ENCODE measurements at regions not wholly inside any gene's neighbourhood (a gene's known extent, or its start where the extent isn't known, plus 50 kb on each side); places are given as distances from the start of the nearest gene placed in this dataset.
"Not testable (repeated sequence)": the region's sequence is repeated elsewhere in the genome, so short reads cannot be mapped to it uniquely, and the experiment has no call there.

DNA sequence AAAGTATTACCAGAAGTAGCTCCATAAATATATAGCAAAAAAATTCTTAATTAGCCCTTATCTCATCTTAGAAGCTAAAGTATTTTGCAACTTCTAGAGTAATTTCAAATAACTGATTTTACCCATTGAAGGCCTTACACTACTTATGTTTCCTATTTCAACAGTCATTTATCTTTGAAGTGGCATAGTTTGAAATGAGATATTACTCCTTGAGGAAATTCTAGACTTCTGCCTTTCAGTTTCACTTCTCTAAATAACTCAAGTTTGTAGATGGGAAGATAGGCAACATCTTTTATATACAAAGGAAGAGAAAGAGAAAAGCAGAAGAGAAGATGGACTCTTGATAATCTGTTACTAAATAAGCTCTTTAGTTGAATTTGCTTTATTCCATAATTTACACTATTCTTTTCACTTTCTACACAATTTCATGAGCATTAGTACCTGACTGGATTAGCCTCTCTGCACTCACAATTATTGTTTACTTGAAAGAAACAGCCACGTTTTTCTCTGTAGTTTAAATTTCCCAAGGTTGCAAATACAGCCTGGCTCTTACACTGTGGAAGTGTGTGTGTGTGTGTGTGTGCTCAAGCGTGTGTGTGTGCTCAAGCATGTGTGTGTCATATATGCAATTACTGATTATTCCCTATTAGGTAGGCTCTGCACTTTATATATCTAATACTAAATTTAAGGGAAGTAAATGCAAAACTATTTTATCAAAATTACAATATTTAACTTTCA lies 60.6 kb upstream of the EMB start:
- DNase-seq (ENCODE audit: low read depth), result no peak

GRCh38 chr5:50513028-50513457 lies 72.0 kb upstream of the EMB start:
- not testable (repeated sequence) for DNase-seq (ENCODE audit: low read depth)

DNA sequence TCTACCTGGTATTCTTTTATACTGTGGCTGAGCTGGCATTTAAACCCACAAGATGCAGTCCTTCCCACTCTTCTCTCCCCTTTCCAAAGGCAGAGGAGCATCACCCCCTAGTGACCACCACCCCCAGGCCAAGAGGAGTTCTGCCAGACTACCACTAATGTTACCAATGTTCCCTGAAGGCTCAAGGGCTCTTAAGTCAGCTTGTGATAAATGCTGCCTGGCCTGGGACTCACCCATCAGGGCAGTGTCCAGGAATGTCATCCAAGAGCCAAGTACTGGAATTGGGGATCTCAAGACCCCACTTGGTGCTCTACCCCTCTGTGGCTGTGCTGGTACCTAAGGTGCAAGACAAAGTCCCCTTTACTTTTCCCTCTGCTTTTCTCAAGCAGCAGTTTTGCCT lies 80.0 kb upstream of the EMB start:
- DNase-seq (ENCODE audit: low read depth), result not testable (repeated sequence)

DNA sequence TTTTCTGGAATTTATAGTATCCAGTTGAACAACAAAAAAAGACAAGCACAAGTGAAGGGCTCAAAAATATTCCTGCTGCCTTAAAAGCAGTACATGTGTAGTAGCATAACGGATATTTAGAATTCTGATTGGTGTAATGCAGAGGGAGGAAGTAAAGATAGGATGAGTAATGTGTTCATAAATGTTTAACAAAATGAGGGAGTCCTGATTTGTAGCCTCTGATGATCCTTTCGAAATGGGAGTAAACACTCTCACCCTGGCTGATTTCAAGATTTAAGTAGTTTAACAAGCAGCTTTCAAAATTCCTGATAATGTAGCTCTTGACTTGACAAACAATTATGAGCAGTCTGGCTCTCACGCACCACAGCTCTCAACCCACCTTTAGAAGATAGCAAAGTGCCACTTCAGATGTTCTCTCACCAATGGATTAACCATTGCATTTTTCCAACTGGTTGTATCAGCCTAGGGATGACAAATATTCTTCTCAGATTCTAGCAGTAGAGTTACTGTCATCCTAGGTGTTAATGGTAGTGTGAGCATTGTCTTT lies 86.5 kb upstream of the EMB start:
- not testable (repeated sequence) for DNase-seq (ENCODE audit: low read depth)

- DNase-seq (ENCODE audit: low read depth), result no peak
Observed at GRCh38 chr5:50535393-50535792, 94.3 kb upstream of the EMB start.

- not testable (repeated sequence) for DNase-seq (ENCODE audit: low read depth)
Observed at GRCh38 chr5:50537534-50537933, 96.4 kb upstream of the EMB start.

- no peak for DNase-seq (ENCODE audit: low read depth)
Observed at GRCh38 chr5:50547303-50547702, 106.2 kb upstream of the EMB start.

DNA sequence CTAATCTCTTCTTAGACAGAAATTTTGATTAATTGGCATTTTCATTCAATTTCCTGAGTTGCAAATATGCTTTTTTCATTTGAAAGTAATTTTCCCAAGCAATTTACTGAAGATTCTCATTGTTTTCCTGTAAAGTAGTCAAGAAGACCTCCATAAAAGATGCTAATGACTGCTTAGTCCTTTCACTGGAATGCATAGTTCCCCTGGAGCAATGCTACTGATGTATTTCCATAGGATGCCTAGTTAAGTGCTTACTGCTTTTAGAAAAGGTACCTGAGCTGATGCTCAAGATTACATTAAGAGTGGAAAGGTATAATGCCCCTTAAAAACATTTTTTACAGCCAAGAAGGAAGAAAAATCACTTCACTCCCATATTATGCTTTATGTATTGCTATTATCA lies 109.2 kb upstream of the EMB start:
- DNase-seq (ENCODE audit: low read depth), result no peak

GRCh38 chr5:50550993-50551392 lies 109.9 kb upstream of the EMB start:
- no peak for DNase-seq (ENCODE audit: low read depth)

DNA sequence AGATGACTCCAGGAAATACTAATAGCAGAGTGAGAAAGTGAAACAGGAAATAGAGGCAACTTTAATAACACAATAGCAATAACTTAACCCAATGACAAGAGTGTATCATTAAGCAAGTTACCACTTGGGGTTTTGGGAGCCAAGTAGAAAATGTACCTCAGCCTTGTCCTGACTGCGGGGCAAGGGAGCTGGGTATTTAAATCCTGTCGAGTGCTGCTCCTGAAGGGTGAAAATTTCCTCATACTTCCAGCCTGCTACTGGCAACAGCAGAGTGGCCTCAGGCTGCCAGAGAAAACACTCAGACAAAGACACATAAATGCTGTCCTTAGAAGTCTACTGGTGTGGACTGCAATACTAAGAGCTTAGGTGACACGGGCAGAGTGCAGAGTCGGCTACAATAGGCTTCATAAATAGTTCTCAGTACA lies 112.5 kb upstream of the EMB start:
- no peak for DNase-seq (ENCODE audit: low read depth)

DNA sequence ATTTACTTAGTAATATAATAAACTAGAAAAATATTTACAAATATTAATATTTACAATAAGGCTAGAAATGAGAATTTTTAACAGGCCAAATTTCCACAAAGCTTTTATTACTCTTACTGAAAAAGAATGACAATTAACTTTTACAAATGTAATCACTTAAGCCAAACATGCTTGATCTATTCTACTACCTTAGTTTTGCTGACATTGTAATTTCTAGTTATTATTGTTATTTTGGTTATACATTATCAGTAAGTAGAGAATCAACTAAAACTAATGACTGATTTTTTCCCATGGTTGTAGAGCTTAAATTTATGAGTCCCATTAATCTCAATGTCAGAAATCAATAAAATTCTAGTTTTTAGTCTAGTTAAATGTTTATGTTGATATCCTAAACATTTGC lies 107.8 kb upstream of the PARP8 start:
- not testable (repeated sequence) for DNase-seq (ENCODE audit: low read depth)

- no peak for DNase-seq (ENCODE audit: low read depth)
Observed at GRCh38 chr5:50559955-50560354, 106.5 kb upstream of the PARP8 start.

DNA sequence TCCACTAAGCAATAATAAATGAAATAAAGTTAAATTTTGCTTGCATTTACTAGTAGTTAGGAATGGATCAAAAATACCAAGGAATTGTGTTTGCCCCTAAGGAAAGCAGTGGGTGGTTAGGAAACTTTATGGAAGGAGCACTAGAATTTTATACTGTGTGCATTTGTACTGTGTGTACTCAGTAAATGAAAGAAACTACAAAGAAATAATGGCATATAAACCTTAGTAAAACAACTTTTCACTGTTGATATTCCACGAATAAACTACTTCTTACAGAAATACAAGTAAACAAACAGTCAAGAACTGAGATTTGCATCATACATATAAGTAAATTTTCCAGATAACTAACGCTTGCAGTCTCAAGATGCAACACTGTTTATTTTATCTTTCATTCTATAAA lies 103.7 kb upstream of the PARP8 start:
- DNase-seq (ENCODE audit: low read depth), result no peak

DNA sequence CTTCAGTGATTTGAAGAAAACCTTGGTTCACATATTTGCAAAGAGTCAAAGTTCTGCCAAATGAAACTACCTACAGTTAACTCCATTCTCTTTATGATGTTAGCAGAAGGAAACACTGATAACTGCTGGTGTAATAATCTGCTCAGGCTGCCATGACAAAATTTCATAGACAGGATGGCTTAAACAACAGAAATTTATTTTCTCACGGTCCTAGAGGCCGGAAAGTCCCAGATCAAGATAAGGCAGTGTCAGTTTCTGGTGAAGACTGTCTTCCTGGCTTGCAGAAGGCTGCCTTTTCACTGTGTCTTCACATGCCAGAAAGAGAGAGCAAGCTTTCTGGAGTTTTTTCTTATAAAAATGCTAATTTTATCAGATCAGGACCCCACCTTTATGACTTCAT lies 102.4 kb upstream of the PARP8 start:
- no peak for DNase-seq (ENCODE audit: low read depth)

DNA sequence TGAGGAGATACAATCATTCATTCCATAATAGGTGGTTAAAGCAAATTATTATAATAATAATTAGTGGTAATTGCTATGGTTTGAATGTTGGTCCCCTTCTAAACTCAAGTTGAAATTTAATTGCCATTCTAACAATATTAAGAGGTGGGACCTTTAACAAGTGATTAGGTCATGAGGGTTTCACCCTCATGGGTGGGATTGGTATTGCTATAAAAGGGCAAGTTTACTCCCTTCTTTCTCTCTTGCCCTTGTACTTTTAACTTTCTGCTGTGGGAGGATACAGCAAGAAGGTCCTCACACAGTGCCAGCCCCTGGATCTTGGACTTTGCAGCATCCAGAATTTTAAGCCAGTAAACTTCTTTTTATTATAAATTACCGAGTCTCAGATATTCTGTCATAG lies 101.9 kb upstream of the PARP8 start:
- no peak for DNase-seq (ENCODE audit: low read depth)

DNA sequence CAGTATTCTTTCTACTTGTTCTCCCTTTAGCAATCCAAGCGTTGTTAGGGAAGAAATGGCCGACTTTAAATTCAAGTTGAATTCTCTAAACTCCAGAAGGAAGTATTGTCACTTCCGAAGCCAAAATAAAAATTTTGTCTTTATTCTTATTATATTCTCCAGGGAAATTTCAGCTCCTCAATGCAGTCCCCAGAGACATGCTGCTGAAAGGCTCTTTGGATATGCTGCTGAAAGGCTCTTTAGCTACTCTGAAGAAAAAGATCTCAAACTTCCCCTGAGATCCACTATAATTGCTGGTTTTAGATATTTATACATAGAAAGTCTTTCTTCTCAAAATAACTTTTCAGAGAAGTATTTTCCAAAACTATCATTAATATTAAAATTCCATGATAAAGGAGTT lies 92.3 kb upstream of the PARP8 start:
- no peak for DNase-seq (ENCODE audit: low read depth)

- DNase-seq (ENCODE audit: low read depth), result no peak
Observed at GRCh38 chr5:50575740-50576139, 90.7 kb upstream of the PARP8 start.

GRCh38 chr5:50576265-50576664 lies 90.2 kb upstream of the PARP8 start:
- no peak for DNase-seq (ENCODE audit: low read depth)

GRCh38 chr5:50576686-50577256 lies 89.7 kb upstream of the PARP8 start:
- DNase-seq (ENCODE audit: low read depth), result no peak

- DNase-seq (ENCODE audit: low read depth), result no peak
Observed at GRCh38 chr5:50580506-50580905, 85.9 kb upstream of the PARP8 start.

GRCh38 chr5:50581845-50582244 lies 84.6 kb upstream of the PARP8 start:
- not testable (repeated sequence) for DNase-seq (ENCODE audit: low read depth)

DNA sequence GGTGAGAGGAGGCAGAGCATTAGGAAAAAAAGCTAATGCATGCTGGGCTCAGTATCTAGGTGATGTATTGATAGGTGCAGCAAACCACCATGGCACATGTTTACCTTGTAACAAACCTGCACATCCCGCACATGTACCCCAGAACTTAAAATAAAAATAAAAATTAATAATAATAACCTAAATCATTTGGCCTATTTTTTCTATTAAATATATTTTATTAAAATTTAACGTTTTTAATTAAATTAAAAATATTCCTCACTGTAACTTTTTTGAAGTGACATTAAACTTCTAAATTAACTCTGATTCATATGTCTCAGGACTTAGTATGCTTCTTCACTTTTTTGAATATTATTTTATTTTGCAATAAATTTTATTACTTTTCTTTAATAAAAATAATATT lies 83.7 kb upstream of the PARP8 start:
- no peak for DNase-seq (ENCODE audit: low read depth)

GRCh38 chr5:50583621-50584020 lies 82.8 kb upstream of the PARP8 start:
- DNase-seq (ENCODE audit: low read depth), result no peak

GRCh38 chr5:50588471-50588870 lies 78.0 kb upstream of the PARP8 start:
- not testable (repeated sequence) for DNase-seq (ENCODE audit: low read depth)

All from GM04504 (cell line).